ENCODE measurements at regions not wholly inside any gene's neighbourhood (a gene's known extent, or its start where the extent isn't known, plus 50 kb on each side); places are given as distances from the start of the nearest gene placed in this dataset.

GRCh38 chr5:89851911-89852310, 557.6 kb downstream of the CETN3 start:
- no peak for TF ChIP-seq POLR2A (IDR thresholded peaks at IDR 0.05; ENCODE audit: low read depth, low read length)
- TF ChIP-seq POLR2AphosphoS5 (IDR thresholded peaks at IDR 0.05; ENCODE audit: low read depth, low read length): no peak
- no peak for TF ChIP-seq TAF1 (IDR thresholded peaks at IDR 0.05; ENCODE audit: borderline replicate concordance, low read depth, low read length)

Data from GM12892 (cell line).